KMS-11 (cell line): ENCODE measurements at regions not wholly inside any gene's neighbourhood (a gene's known extent, or its start where the extent isn't known, plus 50 kb on each side); places are given as distances from the start of the nearest gene placed in this dataset.

Source experiments
- H2AFZ ChIP-seq: fragments of 200-600 bp; sonication (generic); 2 replicates; pipeline ENCODE4 v1.6.1; 2016; ENCODE audit warnings: antibody characterized with exemption, mixed run types, low read depth
- H3K27ac ChIP-seq: fragments of 200-600 bp; sonication (generic); 2 replicates; pipeline ENCODE4 v1.6.1; 2016; ENCODE audit warnings: mild to moderate bottlenecking, mixed run types
- H3K27me3 ChIP-seq: fragments of 200-600 bp; sonication (generic); 2 replicates; pipeline ENCODE4 v1.6.1; 2017; ENCODE audit warnings: mild to moderate bottlenecking, low read depth, mixed run types, moderate library complexity; ENCODE audit not compliant: insufficient read depth
- H3K36me3 ChIP-seq: fragments of 200-600 bp; sonication (generic); 2 replicates; pipeline ENCODE4 v1.6.1; 2017; ENCODE audit warnings: mild to moderate bottlenecking, mixed run types; ENCODE audit not compliant: insufficient read depth
- H3K4me1 ChIP-seq: fragments of 200-600 bp; sonication (generic); 2 replicates; pipeline ENCODE4 v1.6.1; 2016; ENCODE audit warnings: mild to moderate bottlenecking, low read depth, mixed run types; ENCODE audit not compliant: poor library complexity, severe bottlenecking
- H3K4me2 ChIP-seq: fragments of 200-600 bp; sonication (generic); 2 replicates; pipeline ENCODE4 v1.7.0; 2016; ENCODE audit warnings: mild to moderate bottlenecking, mixed run types
- H3K4me3 ChIP-seq: fragments of 200-600 bp; sonication (generic); IDR thresholded peaks from 2 replicates; pipeline ENCODE4 v1.6.1; 2017; ENCODE audit warnings: low read depth, low read length, mixed read lengths; ENCODE audit not compliant: insufficient read depth
- H3K79me2 ChIP-seq: fragments of 200-600 bp; sonication (generic); 2 replicates; pipeline ENCODE4 v1.6.1; 2016; ENCODE audit warnings: low read depth, mixed run types; ENCODE audit not compliant: insufficient read depth
- H3K9ac ChIP-seq: fragments of 200-600 bp; sonication (generic); 2 replicates; pipeline ENCODE4 v1.6.1; 2016; ENCODE audit warnings: mild to moderate bottlenecking, mixed run types
- H4K20me1 ChIP-seq: fragments of 200-600 bp; sonication (generic); 2 replicates; pipeline ENCODE4 v1.6.1; 2016; ENCODE audit warnings: mild to moderate bottlenecking, mixed run types; ENCODE audit not compliant: insufficient read depth
- TF ChIP-seq, protein P1 (sequence below): fragments of 200-600 bp; sonication (generic); conservative IDR thresholded peaks from 2 replicates; pipeline ENCODE4 v1.6.1; 2017; ENCODE audit warnings: low read depth, mild to moderate bottlenecking, antibody characterized with exemption, low read length, moderate library complexity, mixed read lengths

- Histone ChIP-seq H3K9ac (no peak overlapping the region), H3K4me3 (no peak overlapping the region), H3K4me1 (no peaks in the 10 kb centered on the region), H3K27me3 (no peaks in the 10 kb centered on the region), H3K4me2 (no peak overlapping the region), H3K79me2 (peaks cover 28% of the 10 kb centered on the region; the same call in 1 of the 2 replicates), H4K20me1 (no peaks in the 10 kb centered on the region; the same call in 1 of the 2 replicates), H2AFZ (no peak overlapping the region), H3K27ac (no peak overlapping the region), H3K36me3 (no peaks in the 10 kb centered on the region)
- TF ChIP-seq, protein P1, sequence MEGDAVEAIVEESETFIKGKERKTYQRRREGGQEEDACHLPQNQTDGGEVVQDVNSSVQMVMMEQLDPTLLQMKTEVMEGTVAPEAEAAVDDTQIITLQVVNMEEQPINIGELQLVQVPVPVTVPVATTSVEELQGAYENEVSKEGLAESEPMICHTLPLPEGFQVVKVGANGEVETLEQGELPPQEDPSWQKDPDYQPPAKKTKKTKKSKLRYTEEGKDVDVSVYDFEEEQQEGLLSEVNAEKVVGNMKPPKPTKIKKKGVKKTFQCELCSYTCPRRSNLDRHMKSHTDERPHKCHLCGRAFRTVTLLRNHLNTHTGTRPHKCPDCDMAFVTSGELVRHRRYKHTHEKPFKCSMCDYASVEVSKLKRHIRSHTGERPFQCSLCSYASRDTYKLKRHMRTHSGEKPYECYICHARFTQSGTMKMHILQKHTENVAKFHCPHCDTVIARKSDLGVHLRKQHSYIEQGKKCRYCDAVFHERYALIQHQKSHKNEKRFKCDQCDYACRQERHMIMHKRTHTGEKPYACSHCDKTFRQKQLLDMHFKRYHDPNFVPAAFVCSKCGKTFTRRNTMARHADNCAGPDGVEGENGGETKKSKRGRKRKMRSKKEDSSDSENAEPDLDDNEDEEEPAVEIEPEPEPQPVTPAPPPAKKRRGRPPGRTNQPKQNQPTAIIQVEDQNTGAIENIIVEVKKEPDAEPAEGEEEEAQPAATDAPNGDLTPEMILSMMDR, result no peak
Observed at GRCh38 chr17:72433797-72434196, 313.0 kb downstream of the SOX9 start.

DNA sequence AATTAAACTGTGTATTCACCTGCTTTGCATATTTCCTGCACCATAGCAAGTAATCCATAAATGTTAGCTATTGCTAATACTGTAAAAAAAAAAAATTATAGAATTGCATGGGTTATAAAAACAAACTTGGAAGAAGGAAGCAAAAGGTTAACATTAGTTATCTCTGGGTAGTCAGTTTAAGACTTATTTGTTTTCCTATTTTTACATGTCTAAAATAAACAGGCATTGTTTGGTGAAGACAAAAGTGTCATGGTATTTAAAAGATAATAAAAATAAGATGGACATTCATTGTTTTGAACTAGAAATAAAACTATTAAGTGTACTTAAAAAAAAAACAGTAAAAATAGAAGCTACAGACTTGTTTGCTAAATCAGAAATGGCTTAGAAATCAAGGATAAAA, 313.8 kb downstream of the SOX9 start:
- Histone ChIP-seq H3K27ac (no peak overlapping the region), H3K4me1 (no peaks in the 10 kb centered on the region), H3K79me2 (peaks cover 29% of the 10 kb centered on the region; the same call in 1 of the 2 replicates), H3K4me3 (no peak overlapping the region), H3K9ac (no peak overlapping the region), H3K27me3 (no peaks in the 10 kb centered on the region), H3K36me3 (no peaks in the 10 kb centered on the region), H4K20me1 (no peaks in the 10 kb centered on the region; the same call in 1 of the 2 replicates), H2AFZ (no peak overlapping the region), H3K4me2 (no peak overlapping the region)
- TF ChIP-seq, protein P1, result no peak

- no peaks in the 10 kb centered on the region for H3K36me3 ChIP-seq
- H2AFZ ChIP-seq, result no peak overlapping the region
- no peak overlapping the region for H3K4me3 ChIP-seq
- TF ChIP-seq, protein P1, result no peak
- H3K79me2 ChIP-seq, result peaks cover 32% of the 10 kb centered on the region; the same call in 1 of the 2 replicates
- no peaks in the 10 kb centered on the region; the same call in 1 of the 2 replicates for H4K20me1 ChIP-seq
- no peak overlapping the region for H3K4me2 ChIP-seq
- no peak overlapping the region for H3K9ac ChIP-seq
- H3K27ac ChIP-seq, result no peak overlapping the region
- no peaks in the 10 kb centered on the region for H3K27me3 ChIP-seq
- H3K4me1 ChIP-seq, result no peaks in the 10 kb centered on the region
Observed at GRCh38 chr17:72434991-72435618, 314.3 kb downstream of the SOX9 start.

DNA sequence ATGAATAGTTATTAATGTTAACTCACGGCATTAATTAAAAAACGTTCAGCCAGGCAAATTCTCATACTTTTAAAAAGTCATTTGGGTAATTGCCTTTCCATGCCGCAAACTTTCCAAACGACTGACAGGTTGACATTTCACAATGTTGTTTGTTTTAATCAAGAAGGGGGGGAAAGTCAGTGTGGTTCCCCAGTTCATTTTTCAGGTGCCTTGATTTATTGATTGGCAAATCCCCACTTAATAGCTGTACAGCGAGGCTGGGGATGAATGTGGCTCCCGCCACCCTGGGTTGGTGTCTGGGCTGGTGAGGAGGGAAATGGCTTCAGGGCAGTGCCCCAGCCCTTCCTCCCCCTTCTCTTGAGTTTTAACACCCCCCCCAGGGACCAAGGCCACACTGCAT, 318.0 kb downstream of the SOX9 start:
- no peak overlapping the region for H2AFZ ChIP-seq

More for the DNA sequence above, 318.0 kb downstream of the SOX9 start:
- H3K79me2 ChIP-seq, result peaks cover 36% of the 10 kb centered on the region; the same call in 1 of the 2 replicates
- no peaks in the 10 kb centered on the region for H3K36me3 ChIP-seq
- no peaks in the 10 kb centered on the region; the same call in 1 of the 2 replicates for H4K20me1 ChIP-seq
- H3K27me3 ChIP-seq, result no peaks in the 10 kb centered on the region
- TF ChIP-seq, protein P1, result no peak
- H3K4me1 ChIP-seq, result no peaks in the 10 kb centered on the region
- no peak overlapping the region for H3K9ac ChIP-seq
- H3K27ac ChIP-seq, result no peak overlapping the region
- no peak overlapping the region for H3K4me3 ChIP-seq
- no peak overlapping the region for H3K4me2 ChIP-seq
